ENCODE measurements at regions not wholly inside any gene's neighbourhood (a gene's known extent, or its start where the extent isn't known, plus 50 kb on each side); places are given as distances from the start of the nearest gene placed in this dataset.

- Histone ChIP-seq H3K4ac (replicated peaks; ENCODE audit: insufficient read length, low read depth, low read length) (no peak overlapping the region), H3K79me2 (ENCODE audit: control insufficient read depth in 1 of 2, insufficient read depth in 2 of 2, low read length in 2 of 2) (no peaks in the 10 kb centered on the region), H2BK15ac (ENCODE audit: low read length) (no peak overlapping the region), H3K4me2 (ENCODE audit: insufficient read depth in 1 of 2, low read depth in 2 of 2, low read length in 2 of 2) (no peak overlapping the region), H3K36me3 (ENCODE audit: control insufficient read depth in 2 of 4, insufficient read depth in 4 of 4, low read length in 3 of 4) (no peaks in the 10 kb centered on the region), H4K91ac (replicated peaks; ENCODE audit: insufficient read length, low read length) (no peak overlapping the region), H3K23me2 (ENCODE audit: low read depth, low read length) (no peaks in the 10 kb centered on the region), H3K4me3 (ENCODE audit: extremely low read depth in 1 of 4, insufficient read depth in 2 of 4, low read depth in 3 of 4, low read length in 4 of 4) (no peak overlapping the region), H2BK20ac (ENCODE audit: low read length) (no peak overlapping the region), H3K56ac (replicated peaks; ENCODE audit: insufficient read length, low read depth, low read length) (no peak overlapping the region), H4K5ac (ENCODE audit: insufficient read length, low read depth, low read length) (no peak overlapping the region), H2AK5ac (ENCODE audit: low read depth, low read length) (no peak overlapping the region), H2BK120ac (replicated peaks; ENCODE audit: low read depth, low read length) (no peak overlapping the region), H4K20me1 (replicated peaks in 1 of 2; ENCODE audit: control insufficient read depth in 1 of 2, insufficient read depth in 2 of 2, low read length in 2 of 2) (no peaks in the 10 kb centered on the region), H3K14ac (ENCODE audit: insufficient read length) (no peak overlapping the region), H4K8ac (ENCODE audit: extremely low read depth, insufficient read depth, low read length) (no peak overlapping the region), H3K79me1 (ENCODE audit: low read depth, low read length) (no peaks in the 10 kb centered on the region), H3K9me3 (ENCODE audit: insufficient read depth in 2 of 2, low read depth in 1 of 2, low read length in 1 of 2) (no peaks in the 10 kb centered on the region), H3K23ac (ENCODE audit: insufficient read length) (no peak overlapping the region), H3K18ac (ENCODE audit: extremely low read depth, low read length) (no peak overlapping the region), H3K27me3 (replicated peaks in 1 of 4; ENCODE audit: control insufficient read depth in 3 of 4, extremely low read depth in 1 of 4, insufficient read depth in 3 of 4, low read length in 3 of 4) (peaks cover 0 to 1% (median 0%) of the 10 kb centered on the region in 4 experiments; a peak in 1 of 7 replicates), H2AFZ (ENCODE audit: low read length) (no peak overlapping the region), H2BK5ac (ENCODE audit: low read depth, low read length) (no peak overlapping the region), H3K9ac (replicated peaks in 1 of 4; ENCODE audit: extremely low read depth in 1 of 4, low read depth in 3 of 4, low read length in 3 of 4) (no peak overlapping the region), H3K4me1 (replicated peaks in 1 of 4; ENCODE audit: control insufficient read depth in 3 of 4, insufficient read depth in 4 of 4, low read length in 3 of 4) (no peaks in the 10 kb centered on the region), H2BK12ac (ENCODE audit: low read depth, low read length) (no peak overlapping the region), H3K27ac (ENCODE audit: low read depth, low read length) (no peak overlapping the region)
- CTCF ChIA-PET (ENCODE audit: partially characterized antibody): no interaction called here
- DNase-seq (ENCODE audit: low read depth in 1 of 2, low spot score in 2 of 2) (no peak), FAIRE-seq (no peak)
- POLR2A ChIA-PET (ENCODE audit: partially characterized antibody): no interaction called here
- WGBS, 2 experiments (ENCODE audit: extremely low coverage in 1 of 2, insufficient coverage in 1 of 2, insufficient read length in 1 of 2, insufficient replicate concordance in 2 of 2, low coverage in 1 of 2, low lambda C conversion rate in 2 of 2, missing lambda C conversion rate in 1 of 2): 81% methylated on average over 1 of the region's 1 CpG; no CpG with 5 or more reads in 1 of the 2 experiments
- TF ChIP-seq BCL11A (IDR thresholded peaks at IDR 0.05; ENCODE audit: low read depth in 2 of 2, low read length in 2 of 2) (no peak), RXRA (IDR thresholded peaks at IDR 0.05; ENCODE audit: insufficient read depth, low read depth, low read length) (no peak), RFX5 (IDR thresholded peaks at IDR 0.05; ENCODE audit: borderline replicate concordance, low read depth, low read length) (no peak), SIN3A (conservative IDR thresholded peaks at IDR 0.05 in 1 of 2, IDR thresholded peaks at IDR 0.05 in 1 of 2; ENCODE audit: low read depth in 1 of 2, low read length in 2 of 2) (no peak), SRF (IDR thresholded peaks at IDR 0.05; ENCODE audit: low read depth, low read length) (no peak), ZNF274 (IDR thresholded peaks at IDR 0.05; ENCODE audit: borderline replicate concordance, extremely low read depth, low read length) (no peak), CTBP2 (IDR thresholded peaks at IDR 0.05; ENCODE audit: borderline replicate concordance, insufficient read depth, insufficient read length, low read length) (no peak), TCF12 (IDR thresholded peaks at IDR 0.05; ENCODE audit: low read depth, low read length) (no peak), CBX5 (IDR thresholded peaks at IDR 0.05; ENCODE audit: low read depth, low read length) (no peak), TBP (IDR thresholded peaks at IDR 0.05; ENCODE audit: low read depth, low read length) (no peak), KDM1A (IDR thresholded peaks at IDR 0.05; ENCODE audit: borderline replicate concordance, low read length) (no peak)
Observed at GRCh38 chr3:189096092-189096491, 75.7 kb upstream of the TPRG1 start.
